Activated naive CD4-positive, alpha-beta T cell treated with anti-CD3 and anti-CD28 coated beads, Interleukin-2, amount 50 U/mL, for 16 hours (primary cell): ENCODE measurements at regions not wholly inside any gene's neighbourhood (a gene's known extent, or its start where the extent isn't known, plus 50 kb on each side); places are given as distances from the start of the nearest gene placed in this dataset.

Experiments used
- DNase-seq: peaks from one replicate; pipeline ENCODE4 v3.0.0-alpha.2; 2020

DNA sequence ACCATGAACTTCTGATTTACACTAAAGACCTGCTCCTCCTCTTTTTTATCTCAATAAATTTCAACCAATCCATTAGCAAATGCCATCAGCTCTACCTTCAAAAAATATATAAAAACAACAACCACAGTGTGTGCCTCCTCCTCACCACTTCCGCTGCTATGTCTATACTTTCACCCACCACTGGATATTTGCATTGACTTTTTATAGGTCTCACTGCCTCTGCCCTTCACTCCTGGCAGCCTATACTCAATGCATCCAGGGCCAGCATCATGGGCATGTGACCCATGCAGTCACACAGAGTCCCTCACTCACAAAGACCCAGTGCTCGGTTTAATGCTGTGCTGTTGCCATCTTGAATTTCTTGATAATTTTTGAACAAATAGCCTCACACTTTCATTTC is 53.5 kb upstream of the CCDC54 start:
- no peak for DNase-seq

- DNase-seq = no peak
Observed at GRCh38 chr3:107325446-107325845, 51.8 kb upstream of the CCDC54 start.
